IPS-20b (cell line): ENCODE measurements at regions not wholly inside any gene's neighbourhood (a gene's known extent, or its start where the extent isn't known, plus 50 kb on each side); places are given as distances from the start of the nearest gene placed in this dataset.

ENCODE experiments used
- H3K27ac ChIP-seq: one replicate; pipeline ENCODE4 v1.5.1; 2013; ENCODE audit warnings: low read length
- H3K27me3 ChIP-seq: 2 replicates; pipeline ENCODE4 v1.6.1; 2013; ENCODE audit warnings: mild to moderate bottlenecking, low read length, inconsistent platforms; ENCODE audit not compliant: insufficient read depth
- H3K36me3 ChIP-seq: 2 replicates; pipeline ENCODE4 v1.6.1; 2013; ENCODE audit warnings: low read depth, mild to moderate bottlenecking, inconsistent platforms, low read length, moderate library complexity; ENCODE audit not compliant: insufficient read depth
- H3K4me1 ChIP-seq: 2 replicates; pipeline ENCODE4 v1.6.1; 2013; ENCODE audit warnings: mild to moderate bottlenecking, control low read depth, inconsistent platforms, low read length, moderate library complexity; ENCODE audit not compliant: insufficient read depth
- H3K4me3 ChIP-seq: 2 replicates; pipeline ENCODE4 v1.5.1; 2013; ENCODE audit warnings: mild to moderate bottlenecking, low read length, inconsistent platforms
- H3K9ac ChIP-seq: 2 replicates; pipeline ENCODE4 v1.6.1; 2013; ENCODE audit warnings: low read depth, mild to moderate bottlenecking, inconsistent platforms, low read length, moderate library complexity
- H3K9me3 ChIP-seq: 2 replicates; pipeline ENCODE4 v1.6.1; 2013; ENCODE audit warnings: mild to moderate bottlenecking, low read depth, low read length, inconsistent platforms; ENCODE audit not compliant: insufficient read depth

GRCh38 chr16:17776465-17776864, 305.7 kb upstream of the XYLT1 start:
- H3K36me3 ChIP-seq: no peaks in the 10 kb centered on the region
- no peak overlapping the region for H3K4me3 ChIP-seq
- peaks cover 7% of the 10 kb centered on the region; the same call in 1 of the 2 replicates for H3K4me1 ChIP-seq
- no peaks in the 10 kb centered on the region for H3K27me3 ChIP-seq
- H3K9me3 ChIP-seq: no peaks in the 10 kb centered on the region
- H3K27ac ChIP-seq: no peak overlapping the region
- H3K9ac ChIP-seq: no peak overlapping the region

- H3K4me3 ChIP-seq: no peak overlapping the region
- H3K9ac ChIP-seq: no peak overlapping the region
- H3K4me1 ChIP-seq: peaks cover 7% of the 10 kb centered on the region; the same call in 1 of the 2 replicates
- H3K27ac ChIP-seq: no peak overlapping the region
- no peaks in the 10 kb centered on the region for H3K9me3 ChIP-seq
- H3K36me3 ChIP-seq: no peaks in the 10 kb centered on the region
- H3K27me3 ChIP-seq: no peaks in the 10 kb centered on the region
Observed at GRCh38 chr16:17775061-17775460, 304.3 kb upstream of the XYLT1 start.

- Histone ChIP-seq H3K9ac (no peak overlapping the region), H3K27ac (no peak overlapping the region), H3K36me3 (no peaks in the 10 kb centered on the region), H3K4me1 (peaks cover 7% of the 10 kb centered on the region; the same call in 1 of the 2 replicates), H3K4me3 (no peak overlapping the region), H3K27me3 (no peaks in the 10 kb centered on the region), H3K9me3 (no peaks in the 10 kb centered on the region)
Observed at GRCh38 chr16:17773698-17774101, 302.9 kb upstream of the XYLT1 start.

- no peak overlapping the region for H3K9ac ChIP-seq
- no peaks in the 10 kb centered on the region for H3K36me3 ChIP-seq
- H3K4me3 ChIP-seq: no peak overlapping the region
- H3K27ac ChIP-seq: no peak overlapping the region
- peaks cover 9% of the 10 kb centered on the region; the same call in 1 of the 2 replicates for H3K4me1 ChIP-seq
- no peaks in the 10 kb centered on the region for H3K9me3 ChIP-seq
- H3K27me3 ChIP-seq: no peaks in the 10 kb centered on the region
Observed at GRCh38 chr16:17770104-17770503, 299.3 kb upstream of the XYLT1 start.

GRCh38 chr16:17769065-17769464, 298.3 kb upstream of the XYLT1 start:
- H3K9me3 ChIP-seq: no peaks in the 10 kb centered on the region
- no peaks in the 10 kb centered on the region for H3K27me3 ChIP-seq
- no peaks in the 10 kb centered on the region for H3K36me3 ChIP-seq
- peaks cover 9% of the 10 kb centered on the region; the same call in 1 of the 2 replicates for H3K4me1 ChIP-seq
- no peak overlapping the region for H3K4me3 ChIP-seq
- H3K9ac ChIP-seq: no peak overlapping the region
- H3K27ac ChIP-seq: no peak overlapping the region

- H3K9me3 ChIP-seq: no peaks in the 10 kb centered on the region
- H3K27ac ChIP-seq: no peak overlapping the region
- no peak overlapping the region for H3K4me3 ChIP-seq
- H3K9ac ChIP-seq: no peak overlapping the region
- no peaks in the 10 kb centered on the region for H3K27me3 ChIP-seq
- peaks cover 6% of the 10 kb centered on the region; the same call in 1 of the 2 replicates for H3K4me1 ChIP-seq
- H3K36me3 ChIP-seq: no peaks in the 10 kb centered on the region
Observed at GRCh38 chr16:17768257-17768656, 297.5 kb upstream of the XYLT1 start.

GRCh38 chr16:17766012-17766411, 295.3 kb upstream of the XYLT1 start:
- no peak overlapping the region for H3K9ac ChIP-seq
- no peaks in the 10 kb centered on the region for H3K27me3 ChIP-seq
- H3K9me3 ChIP-seq: no peaks in the 10 kb centered on the region
- H3K4me1 ChIP-seq: peaks cover 6% of the 10 kb centered on the region; the same call in 1 of the 2 replicates
- H3K4me3 ChIP-seq: no peak overlapping the region
- H3K27ac ChIP-seq: no peak overlapping the region
- H3K36me3 ChIP-seq: no peaks in the 10 kb centered on the region

GRCh38 chr16:17759451-17760390, 289.0 kb upstream of the XYLT1 start:
- Histone ChIP-seq H3K4me3 (no peak overlapping the region), H3K36me3 (no peaks in the 10 kb centered on the region)

GRCh38 chr16:17757808-17758207, 287.0 kb upstream of the XYLT1 start:
- Histone ChIP-seq H3K27ac (peak overlapping the region; percentile 9), H3K36me3 (no peaks in the 10 kb centered on the region), H3K4me3 (0 out of 2 replicates have a peak overlapping the region, but pooled peaks have one; percentile 3), H3K4me1 (peaks cover 12% of the 10 kb centered on the region; the same call in 1 of the 2 replicates), H3K27me3 (no peaks in the 10 kb centered on the region), H3K9me3 (no peaks in the 10 kb centered on the region), H3K9ac (no peak overlapping the region)

More at GRCh38 chr16:17759451-17760390, 289.0 kb upstream of the XYLT1 start:
- Histone ChIP-seq H3K27ac (no peak overlapping the region), H3K27me3 (no peaks in the 10 kb centered on the region), H3K9me3 (no peaks in the 10 kb centered on the region), H3K4me1 (peaks cover 12% of the 10 kb centered on the region; the same call in 1 of the 2 replicates), H3K9ac (no peak overlapping the region)

GRCh38 chr16:17755158-17755557, 284.4 kb upstream of the XYLT1 start:
- Histone ChIP-seq H3K27ac (no peak overlapping the region), H3K9ac (no peak overlapping the region), H3K4me3 (no peak overlapping the region), H3K9me3 (no peaks in the 10 kb centered on the region), H3K4me1 (peaks cover 12% of the 10 kb centered on the region; the same call in 1 of the 2 replicates), H3K36me3 (no peaks in the 10 kb centered on the region), H3K27me3 (no peaks in the 10 kb centered on the region)

GRCh38 chr16:17753434-17753833, 282.7 kb upstream of the XYLT1 start:
- Histone ChIP-seq H3K27me3 (no peaks in the 10 kb centered on the region), H3K36me3 (no peaks in the 10 kb centered on the region), H3K9me3 (no peaks in the 10 kb centered on the region), H3K9ac (no peak overlapping the region), H3K4me1 (peaks cover 16% of the 10 kb centered on the region; the same call in 1 of the 2 replicates), H3K4me3 (no peak overlapping the region), H3K27ac (no peak overlapping the region)

- H3K27me3 ChIP-seq: no peaks in the 10 kb centered on the region
- no peak overlapping the region for H3K4me3 ChIP-seq
- no peak overlapping the region for H3K9ac ChIP-seq
- H3K4me1 ChIP-seq: peaks cover 20% of the 10 kb centered on the region; the same call in 1 of the 2 replicates
- H3K36me3 ChIP-seq: no peaks in the 10 kb centered on the region
- no peaks in the 10 kb centered on the region for H3K9me3 ChIP-seq
- H3K27ac ChIP-seq: no peak overlapping the region
Observed at GRCh38 chr16:17749706-17750105, 278.9 kb upstream of the XYLT1 start.
